ENCODE measurements at regions not wholly inside any gene's neighbourhood (a gene's known extent, or its start where the extent isn't known, plus 50 kb on each side); places are given as distances from the start of the nearest gene placed in this dataset.

DNA sequence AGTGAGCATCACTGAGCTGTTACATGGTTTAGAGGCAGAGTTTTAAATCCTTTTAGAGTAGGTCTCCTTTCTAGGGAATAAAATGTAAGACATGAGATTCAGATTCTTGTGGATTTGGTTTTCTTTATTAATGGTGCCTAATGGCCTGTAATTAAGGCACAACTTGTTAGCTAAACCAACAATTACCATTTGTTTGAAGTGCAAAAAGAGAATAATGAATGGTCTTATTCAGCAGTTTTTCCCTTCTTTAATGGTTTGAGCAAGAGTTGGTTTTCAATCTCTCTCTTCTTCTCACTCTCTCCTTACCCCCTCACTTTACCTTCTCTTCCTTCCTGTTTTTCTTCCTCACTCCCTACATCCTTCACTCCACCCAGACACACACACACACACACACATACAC, 312.2 kb upstream of the TRIB2 start:
- in situ Hi-C loops (cut with MboI; ENCODE audit: low sequenced_read_pairs, unreplicated experiment): no loop called here
- TF ChIP-seq, protein P1, sequence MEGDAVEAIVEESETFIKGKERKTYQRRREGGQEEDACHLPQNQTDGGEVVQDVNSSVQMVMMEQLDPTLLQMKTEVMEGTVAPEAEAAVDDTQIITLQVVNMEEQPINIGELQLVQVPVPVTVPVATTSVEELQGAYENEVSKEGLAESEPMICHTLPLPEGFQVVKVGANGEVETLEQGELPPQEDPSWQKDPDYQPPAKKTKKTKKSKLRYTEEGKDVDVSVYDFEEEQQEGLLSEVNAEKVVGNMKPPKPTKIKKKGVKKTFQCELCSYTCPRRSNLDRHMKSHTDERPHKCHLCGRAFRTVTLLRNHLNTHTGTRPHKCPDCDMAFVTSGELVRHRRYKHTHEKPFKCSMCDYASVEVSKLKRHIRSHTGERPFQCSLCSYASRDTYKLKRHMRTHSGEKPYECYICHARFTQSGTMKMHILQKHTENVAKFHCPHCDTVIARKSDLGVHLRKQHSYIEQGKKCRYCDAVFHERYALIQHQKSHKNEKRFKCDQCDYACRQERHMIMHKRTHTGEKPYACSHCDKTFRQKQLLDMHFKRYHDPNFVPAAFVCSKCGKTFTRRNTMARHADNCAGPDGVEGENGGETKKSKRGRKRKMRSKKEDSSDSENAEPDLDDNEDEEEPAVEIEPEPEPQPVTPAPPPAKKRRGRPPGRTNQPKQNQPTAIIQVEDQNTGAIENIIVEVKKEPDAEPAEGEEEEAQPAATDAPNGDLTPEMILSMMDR (IDR thresholded peaks at IDR 0.05; ENCODE audit: borderline replicate concordance, control extremely low read depth, extremely low read depth, insufficient read depth, missing control alignments): no peak
- DNase-seq (ENCODE audit: low spot score): no peak

DNA sequence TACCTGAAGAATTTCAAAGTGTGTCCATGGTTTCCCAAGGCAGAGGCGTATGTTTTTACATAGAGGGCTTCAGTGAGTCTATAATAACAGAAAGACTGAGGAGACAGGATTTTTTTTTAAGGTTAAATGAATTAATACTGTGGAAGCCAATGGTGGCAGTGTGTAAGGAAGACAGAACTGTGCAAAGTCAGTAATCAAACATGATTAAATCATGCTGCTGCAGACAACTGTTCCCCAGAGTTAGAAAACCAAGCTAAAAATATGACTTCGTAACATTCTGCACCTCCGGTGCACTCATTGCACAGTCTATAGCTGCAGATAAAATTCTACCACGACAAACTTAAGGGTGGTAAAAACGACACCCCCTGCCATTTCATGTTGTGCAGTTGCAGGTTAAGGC, 309.6 kb upstream of the TRIB2 start:
- in situ Hi-C loops (cut with MboI; ENCODE audit: low sequenced_read_pairs, unreplicated experiment): no loop called here
- TF ChIP-seq, protein P1 (IDR thresholded peaks at IDR 0.05; ENCODE audit: borderline replicate concordance, control extremely low read depth, extremely low read depth, insufficient read depth, missing control alignments): no peak
- DNase-seq (ENCODE audit: low spot score): no peak

DNA sequence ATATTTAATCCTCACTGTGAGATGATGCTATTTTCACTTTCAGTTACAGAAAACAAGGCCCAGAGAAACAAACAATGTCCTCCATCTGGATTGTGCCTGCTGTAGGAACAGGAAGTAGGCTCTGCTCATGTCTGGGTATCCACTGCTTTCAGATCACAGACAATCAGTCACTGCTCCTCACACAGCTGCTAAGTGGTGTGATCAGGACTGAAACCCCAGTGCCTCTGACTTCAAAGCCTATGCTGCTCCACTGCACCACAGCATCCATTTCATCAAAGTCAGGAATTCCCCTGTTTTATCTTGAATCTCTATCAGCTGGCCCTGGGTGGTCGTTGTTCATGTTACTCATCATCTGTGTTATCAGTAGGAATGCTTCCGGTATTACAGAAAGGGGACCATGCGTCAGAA, 303.8 kb upstream of the TRIB2 start:
- DNase-seq (ENCODE audit: low spot score): peak; percentile 10
- TF ChIP-seq, protein P1 (IDR thresholded peaks at IDR 0.05; ENCODE audit: borderline replicate concordance, control extremely low read depth, extremely low read depth, insufficient read depth, missing control alignments): no peak
- in situ Hi-C loops (cut with MboI; ENCODE audit: low sequenced_read_pairs, unreplicated experiment): no loop called here

DNA sequence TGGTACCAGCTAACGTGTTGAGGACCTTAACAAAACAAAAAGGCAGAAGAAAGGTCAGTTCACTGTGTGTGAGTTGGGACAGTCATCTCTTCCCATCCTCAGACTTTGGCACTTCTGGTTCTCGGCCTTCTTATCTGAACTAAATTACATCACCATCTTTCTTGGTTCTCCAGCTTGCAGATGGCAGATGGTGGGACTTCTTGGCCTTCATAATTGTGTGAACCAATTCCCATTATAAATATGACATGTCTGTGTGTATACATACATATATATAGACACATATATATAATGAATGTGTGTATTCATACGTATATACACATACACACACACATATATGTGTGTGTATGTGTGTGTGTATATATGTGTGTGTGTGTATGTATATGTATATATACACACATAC, 301.2 kb upstream of the TRIB2 start:
- in situ Hi-C loops (cut with MboI; ENCODE audit: low sequenced_read_pairs, unreplicated experiment): no loop called here
- TF ChIP-seq, protein P1 (IDR thresholded peaks at IDR 0.05; ENCODE audit: borderline replicate concordance, control extremely low read depth, extremely low read depth, insufficient read depth, missing control alignments): no peak
- no peak for DNase-seq (ENCODE audit: low spot score)

DNA sequence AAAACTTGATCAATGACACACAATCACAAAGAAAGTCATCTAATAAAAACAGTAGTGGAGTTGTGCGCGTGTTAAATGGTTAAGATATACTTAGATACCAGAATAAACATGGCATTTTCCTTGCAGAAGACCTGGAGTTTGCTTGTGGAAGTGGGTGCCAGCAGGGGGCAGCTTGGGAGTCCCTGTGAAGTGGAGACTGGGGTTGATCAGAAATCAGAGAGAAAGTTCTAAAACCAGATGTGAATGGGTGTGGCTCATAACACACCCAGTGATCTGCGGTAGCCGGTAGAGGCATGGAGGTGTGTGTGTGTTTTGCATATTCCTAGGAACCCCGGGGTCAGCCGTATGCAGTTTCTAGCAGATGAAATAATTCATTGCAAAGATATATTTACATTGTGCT, 300.1 kb upstream of the TRIB2 start:
- no peak for DNase-seq (ENCODE audit: low spot score)
- TF ChIP-seq, protein P1 (IDR thresholded peaks at IDR 0.05; ENCODE audit: borderline replicate concordance, control extremely low read depth, extremely low read depth, insufficient read depth, missing control alignments): no peak
- in situ Hi-C loops (cut with MboI; ENCODE audit: low sequenced_read_pairs, unreplicated experiment): no loop called here

DNA sequence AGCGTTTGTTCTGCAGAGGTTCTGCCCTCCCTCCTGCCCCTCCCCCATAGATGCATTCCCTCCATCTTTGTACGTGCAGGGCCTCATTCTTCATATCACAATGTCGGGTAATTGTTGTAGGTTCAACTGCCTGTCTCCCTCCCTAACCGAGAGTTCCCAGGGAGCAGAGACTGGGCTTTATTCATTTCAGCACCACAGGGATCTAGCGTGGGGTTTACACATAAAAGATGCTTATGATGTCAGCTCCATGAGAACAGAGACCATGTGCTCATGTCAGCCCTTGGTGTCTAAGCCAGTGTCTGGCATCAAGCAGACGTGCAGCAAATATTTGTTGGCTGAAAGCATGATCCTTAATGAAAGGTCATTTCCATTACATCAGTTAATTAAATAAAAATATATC, 298.9 kb upstream of the TRIB2 start:
- TF ChIP-seq, protein P1 (IDR thresholded peaks at IDR 0.05; ENCODE audit: borderline replicate concordance, control extremely low read depth, extremely low read depth, insufficient read depth, missing control alignments): no peak
- in situ Hi-C loops (cut with MboI; ENCODE audit: low sequenced_read_pairs, unreplicated experiment): no loop called here
- no peak for DNase-seq (ENCODE audit: low spot score)

DNA sequence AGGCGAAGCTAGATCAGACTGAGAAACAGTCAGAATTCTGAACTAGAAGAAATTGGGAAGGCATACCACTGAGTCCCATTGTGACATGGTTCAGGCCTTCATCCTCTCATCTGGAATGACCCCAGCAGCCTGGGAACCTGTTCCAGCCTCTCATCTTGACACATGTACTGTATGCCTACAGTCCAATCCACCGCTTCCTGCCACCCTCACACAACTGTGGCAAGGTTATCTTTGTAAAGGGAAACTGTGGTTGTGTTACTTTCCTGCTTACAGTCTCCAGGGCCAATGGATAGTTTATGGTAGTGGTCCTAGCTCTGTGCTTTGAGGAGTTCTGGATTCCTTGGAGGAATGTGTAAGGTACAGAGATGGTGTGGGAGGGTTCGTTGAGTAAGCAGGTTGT, 296.9 kb upstream of the TRIB2 start:
- TF ChIP-seq, protein P1 (IDR thresholded peaks at IDR 0.05; ENCODE audit: borderline replicate concordance, control extremely low read depth, extremely low read depth, insufficient read depth, missing control alignments): no peak
- in situ Hi-C loops (cut with MboI; ENCODE audit: low sequenced_read_pairs, unreplicated experiment): no loop called here
- no peak for DNase-seq (ENCODE audit: low spot score)

Data from GM13976 (cell line).